ENCODE measurements at regions not wholly inside any gene's neighbourhood (a gene's known extent, or its start where the extent isn't known, plus 50 kb on each side); places are given as distances from the start of the nearest gene placed in this dataset.

DNA sequence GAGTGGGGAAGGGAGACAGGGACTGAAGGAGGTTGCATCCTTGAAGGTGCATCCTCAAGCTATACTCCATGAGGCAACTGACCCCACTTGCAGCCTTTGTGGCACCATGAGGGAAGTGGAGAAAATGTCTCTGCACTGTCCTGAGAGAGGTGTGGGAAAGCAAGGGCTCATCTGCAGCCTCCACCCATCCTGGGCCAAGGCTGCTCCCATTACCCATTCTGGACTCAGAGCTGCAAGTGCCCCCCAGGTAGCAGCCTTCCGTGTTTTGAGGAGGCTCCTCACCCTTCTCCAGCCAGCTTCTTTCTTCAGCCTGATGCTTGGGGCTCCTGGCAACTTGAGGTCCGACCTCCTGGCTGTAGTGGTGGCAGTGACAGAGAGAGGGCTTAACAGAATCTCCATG is 294.6 kb downstream of the CDH26 start:
- DNase-seq: no peak

DNA sequence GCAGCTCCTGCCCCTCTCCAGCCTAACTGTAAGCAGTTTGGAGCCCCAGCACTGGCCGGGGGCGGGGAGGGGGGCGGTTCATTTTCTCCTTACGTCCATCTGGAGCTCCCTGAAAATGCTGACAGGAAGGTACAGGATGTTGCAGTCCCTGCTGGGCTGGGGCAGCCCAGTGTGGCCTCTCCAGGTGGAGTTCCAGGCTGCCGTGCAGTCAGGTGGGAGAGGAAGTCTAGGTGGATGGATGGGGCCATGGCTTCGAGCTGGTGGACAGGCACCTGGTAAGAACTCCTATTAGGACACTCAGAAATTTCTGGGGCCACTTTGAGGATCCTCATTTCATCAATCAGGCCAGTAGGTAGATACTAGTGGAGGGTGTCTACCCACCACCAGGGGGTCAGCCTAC is 295.2 kb downstream of the CDH26 start:
- DNase-seq: no peak

DNA sequence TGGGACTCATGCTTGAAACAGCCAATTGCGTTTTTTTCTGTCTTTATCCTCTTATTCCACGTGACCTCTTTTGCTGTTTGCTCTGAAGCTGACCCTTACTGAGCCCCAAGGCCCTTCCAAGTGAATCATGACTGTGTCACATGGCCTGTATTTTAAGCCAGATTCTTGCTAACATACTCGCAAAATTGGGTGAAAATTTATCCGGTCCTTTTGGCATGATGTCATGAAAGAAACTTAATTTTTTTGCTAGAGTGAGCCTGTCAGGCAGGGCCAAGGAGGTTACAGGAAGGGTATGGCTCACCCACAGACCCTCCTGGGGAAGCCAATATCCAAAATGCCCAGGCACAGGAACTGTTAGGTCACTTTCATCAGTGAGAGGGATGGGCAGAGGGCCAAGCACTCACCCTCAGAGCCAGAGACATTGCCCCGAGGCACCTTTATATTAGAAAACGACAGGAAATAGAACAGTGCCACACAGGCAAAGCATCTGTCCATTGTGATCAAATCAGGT is 296.7 kb downstream of the CDH26 start:
- no peak for DNase-seq

DNA sequence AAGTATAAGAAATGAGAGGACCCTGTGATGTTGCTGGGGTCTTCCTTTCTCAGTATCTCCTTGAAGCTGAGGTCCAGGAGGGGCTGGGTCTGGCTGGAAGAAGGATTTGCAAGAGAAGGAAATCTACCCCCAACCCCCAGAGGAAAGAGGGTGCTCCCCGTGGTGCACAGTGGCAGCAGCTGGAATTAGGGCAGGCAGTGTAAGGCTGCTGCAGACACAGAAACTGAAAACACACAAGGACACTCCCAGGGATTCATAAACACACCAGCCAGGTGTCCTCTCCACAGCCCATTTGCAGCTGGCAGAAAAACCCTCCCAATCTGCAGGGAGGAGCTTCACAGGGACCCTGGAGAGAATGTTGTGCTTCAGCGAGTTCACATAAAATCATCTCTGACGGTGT is 297.2 kb downstream of the CDH26 start:
- no peak for DNase-seq

DNA sequence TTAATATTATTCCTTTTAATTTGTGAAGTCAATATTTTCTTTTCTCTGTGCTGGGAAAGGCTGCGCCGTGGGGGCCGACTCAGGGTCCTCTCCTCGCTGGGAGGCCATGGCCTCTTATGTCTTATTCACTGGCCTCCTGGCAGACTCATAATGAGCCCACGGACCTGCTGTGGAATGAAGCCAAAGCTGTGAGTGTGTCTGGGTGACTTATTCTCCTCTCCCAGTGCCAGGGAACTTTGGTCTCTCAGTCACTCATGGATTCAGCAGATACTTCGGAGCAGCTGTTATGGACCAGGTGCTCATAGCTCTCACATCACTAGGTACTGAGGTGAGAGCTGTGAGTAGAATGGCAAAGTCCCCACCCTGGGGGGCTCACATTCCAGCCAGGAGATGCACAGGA is 297.6 kb downstream of the CDH26 start:
- DNase-seq: no peak

DNA sequence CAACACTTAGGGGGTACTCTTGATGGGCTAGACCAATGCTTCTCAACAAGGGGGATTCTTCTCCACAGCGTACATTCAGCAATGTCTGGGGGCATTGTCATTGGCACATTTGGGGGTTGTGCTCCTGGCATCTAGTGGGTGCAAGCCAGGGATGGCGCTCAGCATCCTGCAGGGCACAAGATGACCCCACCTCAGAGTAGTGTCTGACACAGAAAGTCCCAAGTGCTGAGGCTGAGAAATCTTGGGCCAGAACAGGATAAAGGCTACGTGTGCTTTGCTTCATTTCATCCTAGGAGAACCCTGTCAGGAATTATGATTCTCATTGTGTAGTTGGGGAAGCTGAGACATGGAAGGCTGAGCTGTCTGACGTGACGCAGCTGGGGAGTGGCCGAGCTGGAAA is 298.6 kb downstream of the CDH26 start:
- DNase-seq: no peak

DNA sequence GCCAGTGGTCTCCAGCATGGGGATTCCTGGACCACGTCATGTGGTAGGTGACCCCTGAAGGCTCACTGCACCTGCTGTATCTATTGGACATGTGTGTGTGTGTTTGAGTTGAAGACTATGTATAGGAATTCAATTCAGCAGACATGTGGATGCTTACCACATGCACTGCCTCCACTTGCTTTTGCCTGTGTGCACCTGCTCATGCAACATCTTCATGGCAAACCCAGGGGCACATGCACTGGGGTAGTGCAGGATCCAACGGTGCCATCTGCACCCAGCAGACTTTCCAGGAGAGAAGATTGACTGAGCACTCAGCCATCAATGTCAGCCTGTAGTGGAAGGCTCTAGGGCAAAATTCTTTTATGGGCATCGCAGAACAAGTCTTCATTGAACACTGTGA is 299.4 kb downstream of the CDH26 start:
- no peak for DNase-seq

DNA sequence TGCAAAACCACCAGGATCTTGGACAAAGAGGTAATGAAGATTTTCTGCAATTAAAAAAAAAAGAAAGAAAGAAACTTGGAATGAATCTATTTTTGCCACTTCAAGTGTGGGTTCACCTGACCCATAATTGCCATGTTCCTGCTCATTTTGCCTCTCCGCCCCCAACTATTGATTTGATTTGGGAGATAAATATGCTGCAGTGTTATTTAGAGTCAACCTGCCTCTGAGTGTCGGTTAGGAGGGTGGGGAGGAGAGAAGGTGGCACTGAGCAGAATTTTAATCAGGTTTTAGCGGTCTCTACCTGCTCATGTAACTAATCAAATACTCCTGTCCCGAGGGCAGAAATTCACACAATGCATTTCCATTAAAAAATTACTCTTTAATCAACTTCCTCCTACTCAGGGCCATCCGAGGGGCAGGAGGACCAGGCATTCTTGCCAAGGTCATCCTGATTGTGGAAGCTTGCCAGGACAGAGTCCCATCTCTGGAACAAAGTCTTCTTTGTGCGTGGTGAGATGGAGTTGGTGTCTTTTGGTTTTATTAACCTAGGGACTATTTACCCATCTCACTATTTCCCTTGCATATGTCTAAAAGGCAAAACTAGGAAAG is 300.1 kb downstream of the CDH26 start:
- DNase-seq: no peak

DNA sequence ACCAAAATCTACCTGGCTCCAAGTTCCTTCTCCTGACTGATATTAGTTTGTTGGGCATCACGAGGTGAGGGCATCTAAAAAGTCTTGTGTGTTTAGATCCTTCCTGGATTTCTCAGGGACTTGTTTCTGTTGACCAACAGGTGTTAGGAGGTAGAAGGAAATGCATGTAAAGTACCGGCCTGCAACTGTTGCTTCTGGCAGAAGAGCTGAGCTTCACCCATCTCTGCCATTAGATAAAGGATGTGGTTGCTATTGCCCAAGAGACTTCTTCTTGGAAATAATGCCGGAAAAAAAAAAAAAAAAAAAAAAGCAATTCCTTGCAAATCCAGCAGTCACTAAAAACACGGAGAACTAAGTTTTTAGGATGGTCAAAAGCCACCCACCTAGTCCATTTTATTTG is 303.1 kb downstream of the CDH26 start:
- DNase-seq: no peak

DNA sequence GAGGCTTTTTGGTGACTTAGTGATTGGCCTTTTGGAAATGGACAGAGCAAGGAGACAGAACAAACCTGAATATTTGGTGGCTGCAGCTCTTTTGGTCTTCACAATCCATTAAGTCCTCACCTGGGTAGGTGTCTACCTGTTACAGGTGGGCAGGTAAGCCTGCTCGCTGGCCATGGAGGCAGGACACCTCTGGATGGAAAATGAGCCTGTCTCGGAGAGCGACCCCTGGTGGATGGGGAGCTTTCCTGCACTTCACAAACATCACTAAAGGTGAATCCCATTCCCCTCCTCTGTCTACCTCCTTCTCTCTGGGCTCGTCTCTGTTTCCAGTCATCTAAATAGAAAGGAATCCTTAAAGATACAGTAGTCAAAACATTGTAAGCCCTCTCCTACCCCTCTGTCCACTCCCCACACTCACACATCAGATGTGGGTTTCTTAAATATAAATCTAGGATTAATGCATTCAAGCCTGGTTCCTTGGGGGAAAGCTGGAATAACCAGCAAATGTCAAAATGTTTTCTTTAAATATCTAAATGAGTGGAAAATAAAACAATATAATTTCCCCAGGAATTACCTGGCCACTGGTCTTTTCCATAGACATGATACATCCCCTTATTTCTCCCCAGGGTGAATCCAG is 304.9 kb downstream of the CDH26 start:
- DNase-seq: no peak

DNA sequence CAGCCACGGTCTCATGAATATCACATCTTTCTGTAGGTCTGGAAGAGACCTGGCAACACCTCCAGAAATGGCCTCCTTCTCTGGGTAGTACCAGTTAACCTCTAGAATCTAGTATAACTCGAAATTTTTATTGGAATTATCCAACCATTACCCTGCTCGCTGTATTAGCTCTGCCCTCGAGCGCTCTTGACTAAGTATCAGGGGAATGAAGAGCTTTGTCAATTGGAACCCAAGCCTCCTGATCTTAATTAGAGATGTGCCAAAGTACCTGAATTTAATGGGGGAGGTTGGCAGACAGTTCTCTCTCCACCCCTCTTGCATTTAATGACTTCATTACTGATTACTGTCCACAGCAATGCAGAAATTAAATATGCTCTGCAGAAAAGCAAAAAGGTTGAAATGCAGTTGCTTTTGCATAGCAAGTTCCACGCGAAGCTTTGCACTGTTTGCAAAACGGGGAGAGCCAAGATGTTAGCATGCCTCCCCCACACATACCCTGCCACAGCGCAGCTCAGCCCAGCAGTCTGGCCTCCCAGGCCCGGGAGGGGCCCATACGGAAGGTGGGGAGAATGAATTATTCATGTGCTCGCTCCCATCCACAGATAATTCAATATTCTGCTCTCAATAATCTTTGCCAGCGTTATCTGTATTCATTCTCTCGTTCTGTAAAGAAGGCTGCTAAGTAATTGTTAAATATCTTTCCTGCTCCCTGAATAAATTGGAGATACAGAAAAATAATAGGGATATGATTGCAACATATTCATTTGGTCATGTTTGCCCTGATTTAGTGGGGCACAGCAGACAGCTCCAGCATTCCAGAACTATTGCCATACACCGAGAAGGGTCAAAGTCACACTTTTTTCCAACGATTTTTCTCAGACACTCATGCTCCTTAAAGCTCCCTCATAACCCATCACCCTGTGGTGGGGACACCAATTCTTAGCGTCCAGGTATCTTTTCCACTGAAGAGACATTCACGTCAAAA is 305.8 kb downstream of the CDH26 start:
- no peak for DNase-seq

DNA sequence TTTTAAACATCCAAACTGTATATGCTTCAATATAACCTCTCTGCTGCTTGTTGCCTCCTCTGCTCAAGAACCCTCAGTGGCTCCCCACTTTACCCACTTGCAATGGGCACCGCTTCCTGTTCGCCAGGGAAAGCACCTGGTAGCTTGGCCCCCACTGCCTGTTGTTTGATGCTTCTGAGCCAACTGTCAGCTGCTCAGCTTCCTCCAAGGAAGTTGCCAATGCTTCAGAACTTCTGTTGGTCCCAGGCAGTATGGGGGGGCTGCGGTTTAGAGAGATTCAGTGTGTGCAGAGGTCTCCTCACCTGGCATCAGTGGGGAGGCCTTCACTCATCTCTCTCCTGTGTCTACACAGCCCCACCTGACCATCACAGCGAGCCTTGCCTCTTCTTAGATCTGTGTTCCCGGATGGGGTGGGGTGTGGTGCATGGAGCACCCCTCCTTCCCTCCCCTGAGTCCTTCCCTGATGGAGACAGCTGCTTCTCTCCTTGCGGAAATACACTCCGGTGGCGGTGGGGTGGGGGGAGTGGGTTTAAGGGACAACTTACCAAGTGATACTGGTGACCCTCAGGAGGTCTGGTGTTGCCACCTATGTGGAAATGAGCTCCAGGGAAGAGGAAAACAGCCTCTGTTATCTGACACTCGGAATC is 308.1 kb downstream of the CDH26 start:
- DNase-seq: no peak

DNA sequence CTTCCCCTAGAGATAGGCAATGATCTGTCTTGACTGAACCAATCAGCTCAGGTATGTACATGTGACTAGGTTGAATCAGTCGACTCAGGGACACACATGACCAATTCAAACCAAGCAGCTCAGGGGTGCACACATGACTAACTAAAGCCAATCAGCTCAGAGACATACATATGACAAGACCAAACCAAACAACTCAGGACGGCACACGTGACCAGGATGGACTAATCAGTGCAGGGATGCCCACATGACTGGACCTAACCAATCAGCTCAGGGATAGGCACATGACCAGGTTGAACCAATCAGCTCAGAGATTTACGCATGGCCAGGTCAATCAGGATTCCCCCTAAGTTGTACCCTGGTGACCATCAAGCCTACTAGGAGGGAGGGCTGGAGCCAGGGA is 310.3 kb downstream of the CDH26 start:
- DNase-seq: no peak

DNA sequence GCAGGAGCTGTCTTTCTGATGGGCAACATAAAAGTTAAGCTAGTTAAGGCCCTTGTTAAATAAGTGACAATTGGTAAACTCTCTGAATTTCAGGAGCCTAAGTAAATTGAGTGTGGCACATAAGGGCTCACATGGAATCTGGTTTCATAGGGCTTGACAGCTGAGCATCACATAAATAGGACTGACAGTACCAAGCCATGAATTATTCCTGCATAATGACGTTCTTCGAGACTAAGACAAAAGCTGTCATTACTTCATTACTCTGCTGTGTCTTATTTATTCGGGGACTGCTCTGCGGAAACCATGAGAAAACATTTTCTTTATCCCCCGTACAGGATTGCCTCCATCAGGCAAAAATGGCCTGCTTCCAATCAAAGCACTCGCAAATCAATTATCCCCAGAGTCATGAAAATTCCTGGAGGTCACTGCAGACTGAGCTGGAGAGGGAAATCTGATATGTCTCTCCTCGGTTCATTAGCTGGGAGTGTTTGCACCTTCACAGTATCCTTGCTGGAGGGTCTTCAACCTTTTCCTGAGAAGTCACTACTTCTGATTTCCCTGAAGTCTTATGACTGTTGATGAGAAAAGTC is 311.4 kb downstream of the CDH26 start:
- no peak for DNase-seq

DNA sequence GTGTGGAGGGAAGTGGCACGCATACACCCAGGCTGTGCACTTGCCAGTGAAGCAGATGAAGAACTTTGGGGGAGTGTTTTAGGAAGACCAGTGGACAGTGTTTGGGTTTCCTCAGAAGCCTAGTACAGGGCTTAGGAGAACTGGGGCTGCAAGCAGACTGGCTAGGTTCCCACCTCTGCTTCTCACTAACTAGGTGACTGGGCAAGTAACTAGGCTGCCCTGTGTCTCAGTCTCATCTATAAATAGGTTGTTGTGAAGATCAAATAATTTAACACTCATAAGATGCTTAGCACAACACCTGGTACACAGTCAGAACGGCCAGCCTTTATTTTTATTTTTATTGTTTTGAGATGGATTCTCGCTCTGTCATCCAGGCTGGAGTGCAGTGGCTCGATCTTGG is 312.1 kb downstream of the CDH26 start:
- no peak for DNase-seq

DNA sequence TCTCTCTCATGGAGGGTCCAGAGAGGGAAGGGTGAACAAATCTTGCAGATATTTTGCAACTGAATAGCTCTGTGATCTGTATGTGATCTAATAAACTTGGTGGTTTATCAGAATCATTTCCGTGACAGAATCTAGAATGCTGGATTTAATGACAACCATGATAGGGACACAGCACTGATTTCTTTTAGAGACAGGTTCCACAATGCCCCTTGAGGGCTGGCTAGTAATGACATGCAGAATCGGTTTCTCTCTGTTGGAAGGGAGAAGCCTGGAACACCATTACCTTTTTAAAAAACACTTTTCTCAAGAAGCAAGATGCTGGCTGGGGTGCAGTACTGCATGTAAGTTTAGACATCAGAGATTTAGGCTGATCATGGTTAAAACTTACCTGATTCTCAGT is 313.4 kb downstream of the CDH26 start:
- no peak for DNase-seq

DNA sequence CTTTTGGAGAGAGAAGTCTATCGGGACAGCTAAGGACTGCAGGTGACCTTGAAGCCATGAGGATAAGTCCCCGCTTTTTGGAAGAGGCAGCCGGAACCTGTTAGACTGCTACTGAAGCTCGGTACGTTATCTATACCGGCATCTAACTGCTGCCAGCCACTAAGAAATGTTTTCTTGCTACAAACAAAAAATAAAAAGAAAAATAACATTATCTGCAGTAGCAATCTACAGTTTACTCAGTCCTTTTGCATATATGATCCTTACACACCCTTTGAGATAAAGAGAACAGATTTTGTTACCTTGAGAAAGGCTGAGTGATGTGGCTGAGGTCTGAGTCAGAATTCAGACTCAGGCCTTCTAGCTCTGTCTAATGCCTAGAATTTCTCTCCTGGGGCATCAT is 314.6 kb downstream of the CDH26 start:
- no peak for DNase-seq

DNA sequence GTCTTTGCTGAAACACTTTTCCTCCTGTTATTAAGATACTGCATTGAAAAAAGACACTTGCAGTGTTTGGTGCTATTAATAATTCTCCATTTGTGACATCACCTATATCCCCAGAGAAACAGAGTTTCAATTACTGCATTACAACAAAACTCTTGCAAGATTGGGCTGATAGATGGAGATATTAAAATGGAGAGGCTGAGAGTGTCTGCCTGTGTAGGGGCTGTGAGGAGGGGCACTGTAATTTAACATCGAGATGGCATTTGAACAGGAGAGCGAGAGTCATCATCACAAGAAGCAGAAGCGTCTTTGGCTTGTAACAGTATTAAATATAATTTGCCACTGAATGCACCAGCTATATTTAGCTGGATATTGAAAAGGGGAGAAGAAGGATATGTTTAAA is 316.5 kb downstream of the CDH26 start:
- DNase-seq: no peak

DNA sequence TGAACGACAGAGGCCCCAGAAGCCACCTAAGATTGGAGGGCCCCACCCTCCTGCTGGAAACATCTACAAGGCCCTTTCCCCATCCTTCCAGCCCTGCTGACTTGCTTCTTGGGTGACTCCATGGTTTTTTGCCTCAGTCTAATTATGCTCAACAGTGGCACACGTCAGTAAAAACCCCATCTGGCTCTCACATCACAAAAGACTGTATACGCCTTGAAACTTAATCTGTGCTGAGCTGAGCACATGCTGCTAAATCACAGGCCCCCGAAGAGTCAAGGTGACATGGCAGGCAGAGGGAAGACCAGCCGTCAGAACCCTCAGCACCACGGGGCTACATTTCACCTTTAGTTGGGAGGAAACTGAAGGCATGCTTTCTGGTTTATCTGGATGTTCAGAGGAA is 323.1 kb downstream of the CDH26 start:
- no peak for DNase-seq

DNA sequence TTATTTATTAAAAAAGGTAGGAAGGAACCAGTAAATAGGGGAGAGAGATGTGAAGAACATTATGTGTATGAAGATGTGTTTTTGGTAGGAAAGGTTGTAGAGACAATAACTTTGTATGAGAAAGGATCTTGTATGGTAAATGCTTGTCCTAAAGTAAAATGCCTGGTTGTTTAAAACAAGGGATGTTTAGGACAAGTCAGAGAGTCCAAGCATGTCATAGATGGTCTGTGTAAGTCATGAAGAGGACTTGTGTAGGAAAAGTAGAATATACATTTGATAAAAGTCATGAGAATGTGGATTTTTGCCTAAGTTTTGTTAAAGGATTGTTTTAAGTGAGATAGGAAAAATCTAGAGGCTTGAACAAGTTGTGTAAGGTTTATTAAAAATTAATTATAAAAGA is 325.1 kb downstream of the CDH26 start:
- no peak for DNase-seq

DNA sequence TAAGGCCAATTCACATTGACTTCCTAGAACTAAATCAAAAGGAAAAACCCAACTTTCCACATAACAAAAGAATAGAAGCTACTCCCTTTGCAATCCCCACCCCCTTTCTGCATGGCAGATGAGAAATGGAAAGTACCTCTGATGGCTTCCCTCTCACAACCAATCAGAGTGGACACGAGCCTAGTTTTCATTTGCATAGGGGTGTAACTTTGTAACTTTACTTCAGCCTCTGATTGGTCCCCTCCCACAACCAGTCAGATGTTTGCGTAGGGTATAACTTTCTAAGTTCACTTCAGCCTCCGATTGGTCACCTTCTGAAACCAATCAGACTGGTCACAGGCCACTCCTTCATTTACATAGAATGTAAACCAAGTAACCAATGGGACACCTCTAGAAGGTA is 328.5 kb downstream of the CDH26 start:
- DNase-seq: no peak

DNA sequence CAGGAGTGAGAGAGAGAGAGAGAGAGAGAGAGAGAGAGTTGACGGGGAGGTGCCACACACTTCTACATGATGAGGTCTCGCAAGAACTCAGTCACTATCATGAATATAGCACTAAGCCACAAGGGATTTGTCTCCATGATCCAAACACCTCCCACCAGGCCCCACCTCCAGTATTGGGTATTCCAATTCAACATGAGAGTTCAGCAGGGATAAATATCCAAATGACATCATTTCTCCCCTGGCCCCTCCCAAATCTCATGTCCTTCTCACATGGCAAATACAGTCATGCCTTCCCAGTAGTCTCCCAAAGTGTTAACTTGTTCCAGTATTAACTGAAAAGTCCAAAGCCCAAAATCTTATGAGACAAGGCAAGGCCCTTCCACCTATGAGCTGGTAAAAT is 330.7 kb downstream of the CDH26 start:
- no peak for DNase-seq

DNA sequence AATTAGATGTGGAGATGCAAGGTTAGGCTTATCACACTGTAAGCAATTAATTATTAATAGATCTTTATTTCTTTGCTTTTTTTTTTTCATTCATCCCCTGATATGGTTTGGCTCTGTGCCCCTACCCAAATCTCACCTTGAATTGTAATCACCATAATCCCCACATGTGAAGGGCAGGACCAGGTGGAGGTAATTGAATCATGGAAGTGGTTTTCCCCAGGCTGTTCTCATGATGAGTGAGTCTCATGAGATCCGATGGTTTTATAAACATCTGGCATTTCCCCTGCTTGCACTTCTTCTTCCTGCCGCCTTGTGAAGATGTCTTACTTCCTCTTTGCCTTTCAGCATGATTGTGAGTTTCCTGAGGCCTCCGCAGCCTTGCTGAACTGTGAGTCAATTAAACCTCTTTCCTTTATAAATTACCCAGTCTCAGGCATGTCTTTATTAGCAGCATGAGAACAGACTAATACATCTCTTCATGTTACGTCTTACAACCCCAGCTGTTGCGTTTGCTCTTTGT is 333.8 kb downstream of the CDH26 start:
- DNase-seq: no peak

Measured in midbrain (tissue), 1 donor.